ENCODE measurements at regions not wholly inside any gene's neighbourhood (a gene's known extent, or its start where the extent isn't known, plus 50 kb on each side); places are given as distances from the start of the nearest gene placed in this dataset.
"Not testable (repeated sequence)": the region's sequence is repeated elsewhere in the genome, so short reads cannot be mapped to it uniquely, and the experiment has no call there.

- DNase-seq (ENCODE audit: low spot score): no peak
Measured at GRCh38 chr11:41713030-41713429, 253.6 kb upstream of the LRRC4C start.

GRCh38 chr11:41714101-41714500 lies 254.6 kb upstream of the LRRC4C start:
- no peak for DNase-seq (ENCODE audit: low spot score)

- no peak for DNase-seq (ENCODE audit: low spot score)
Measured at GRCh38 chr11:41716862-41717261, 257.4 kb upstream of the LRRC4C start.

GRCh38 chr11:41720761-41721160 lies 261.3 kb upstream of the LRRC4C start:
- DNase-seq (ENCODE audit: low spot score): no peak

GRCh38 chr11:41728161-41728560 lies 268.7 kb upstream of the LRRC4C start:
- not testable (repeated sequence) for DNase-seq (ENCODE audit: low spot score)

GRCh38 chr11:41775296-41775695 lies 315.8 kb upstream of the LRRC4C start:
- no peak for DNase-seq (ENCODE audit: low spot score)

- DNase-seq (ENCODE audit: low spot score): no peak
Measured at GRCh38 chr11:41779401-41779960, 320.0 kb upstream of the LRRC4C start.

GRCh38 chr11:41781441-41781840 lies 322.0 kb upstream of the LRRC4C start:
- DNase-seq (ENCODE audit: low spot score): no peak

- DNase-seq (ENCODE audit: low spot score): peak; percentile 29
Measured at GRCh38 chr11:41784513-41785335, 325.3 kb upstream of the LRRC4C start.

GRCh38 chr11:41786087-41786486 lies 326.6 kb upstream of the LRRC4C start:
- no peak for DNase-seq (ENCODE audit: low spot score)

- no peak for DNase-seq (ENCODE audit: low spot score)
Measured at GRCh38 chr11:41788177-41788576, 328.7 kb upstream of the LRRC4C start.

GRCh38 chr11:41789376-41789775 lies 329.9 kb upstream of the LRRC4C start:
- DNase-seq (ENCODE audit: low spot score): no peak

- no peak for DNase-seq (ENCODE audit: low spot score)
Measured at GRCh38 chr11:41795004-41795403, 335.6 kb upstream of the LRRC4C start.

- DNase-seq (ENCODE audit: low spot score): no peak
Measured at GRCh38 chr11:41799754-41800153, 340.3 kb upstream of the LRRC4C start.

GRCh38 chr11:41803895-41804294 lies 344.4 kb upstream of the LRRC4C start:
- DNase-seq (ENCODE audit: low spot score): no peak

GRCh38 chr11:41816396-41816795 lies 356.9 kb upstream of the LRRC4C start:
- peak; percentile 13 for DNase-seq (ENCODE audit: low spot score)

- DNase-seq (ENCODE audit: low spot score): not testable (repeated sequence)
Measured at GRCh38 chr11:41824287-41824686, 364.8 kb upstream of the LRRC4C start.

- DNase-seq (ENCODE audit: low spot score): no peak
Measured at GRCh38 chr11:41826085-41826484, 366.6 kb upstream of the LRRC4C start.

GRCh38 chr11:41836431-41836830 lies 377.0 kb upstream of the LRRC4C start:
- DNase-seq (ENCODE audit: low spot score): no peak

GRCh38 chr11:41842673-41843072 lies 383.2 kb upstream of the LRRC4C start:
- DNase-seq (ENCODE audit: low spot score): no peak

- no peak for DNase-seq (ENCODE audit: low spot score)
Measured at GRCh38 chr11:41845066-41845465, 385.6 kb upstream of the LRRC4C start.

- DNase-seq (ENCODE audit: low spot score): no peak
Measured at GRCh38 chr11:41848349-41848748, 388.9 kb upstream of the LRRC4C start.

GRCh38 chr11:41849250-41849649 lies 389.8 kb upstream of the LRRC4C start:
- no peak for DNase-seq (ENCODE audit: low spot score)

Measured in umbilical cord (tissue), 1 donor.